HG03045 (cell line): ENCODE measurements at regions not wholly inside any gene's neighbourhood (a gene's known extent, or its start where the extent isn't known, plus 50 kb on each side); places are given as distances from the start of the nearest gene placed in this dataset.

Source experiments
- ATAC-seq: cut with Tn5 transposase; IDR thresholded peaks from one replicate; pipeline ENCODE4 v1.9.1; 2021; ENCODE audit warnings: mild to moderate bottlenecking, moderate library complexity; ENCODE audit not compliant: unreplicated experiment

DNA sequence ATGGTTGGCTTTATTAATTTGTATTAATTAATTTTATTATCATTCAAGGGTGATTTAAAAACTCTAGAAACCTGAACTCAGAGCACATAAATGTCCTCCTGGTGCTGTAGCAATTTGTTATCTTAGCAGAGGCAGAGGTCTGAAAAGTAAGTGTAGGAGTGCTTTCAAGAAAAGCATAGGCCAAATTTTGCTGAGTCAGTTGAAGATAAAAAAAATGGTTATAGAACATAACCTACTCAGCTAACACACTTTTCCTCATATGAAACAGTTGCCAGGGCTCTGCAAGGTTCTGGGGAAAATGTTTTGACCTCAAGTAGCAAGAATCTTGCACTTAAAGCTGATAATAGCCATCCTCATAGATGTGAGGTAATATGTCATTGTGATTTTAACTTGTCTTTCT is 53.5 kb upstream of the CHODL start:
- no peak for ATAC-seq

DNA sequence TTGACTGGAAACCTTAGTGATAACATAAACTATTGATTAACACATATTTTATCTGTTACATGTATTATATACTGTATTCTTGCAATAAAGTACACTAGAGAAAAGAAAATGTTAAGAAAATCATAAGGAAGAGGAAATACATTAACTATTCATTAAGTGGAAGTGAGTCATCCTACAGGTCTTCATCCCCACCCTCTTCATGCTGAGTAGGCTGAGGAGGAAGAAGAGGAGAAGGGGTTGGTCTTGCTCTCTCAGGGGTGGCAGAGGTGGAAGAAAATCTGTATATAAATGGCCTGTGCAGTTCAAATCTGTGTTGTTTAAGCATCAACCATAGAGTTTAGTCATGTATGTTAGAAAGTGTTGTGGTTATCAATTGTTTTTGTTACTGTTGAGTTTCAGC is 66.1 kb upstream of the CHODL start:
- no peak for ATAC-seq

DNA sequence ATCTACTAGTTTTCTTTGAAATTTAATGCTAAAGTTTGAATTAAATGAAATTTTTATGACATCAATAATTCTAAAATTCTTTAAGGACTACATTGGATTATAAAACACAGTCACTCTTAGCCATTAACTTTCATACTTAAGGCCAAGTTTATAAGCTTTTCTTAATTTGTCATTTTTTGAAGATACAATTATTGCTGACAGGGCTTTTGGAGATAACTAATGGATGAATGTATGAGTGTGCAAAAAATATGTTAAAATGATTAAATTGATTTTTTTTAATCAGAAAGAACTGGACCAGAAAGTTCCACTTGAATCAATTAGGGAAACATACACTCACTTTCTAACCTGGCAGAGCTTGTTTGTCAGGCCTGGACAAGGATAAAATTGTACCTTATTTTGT is 70.3 kb upstream of the CHODL start:
- ATAC-seq: no peak

DNA sequence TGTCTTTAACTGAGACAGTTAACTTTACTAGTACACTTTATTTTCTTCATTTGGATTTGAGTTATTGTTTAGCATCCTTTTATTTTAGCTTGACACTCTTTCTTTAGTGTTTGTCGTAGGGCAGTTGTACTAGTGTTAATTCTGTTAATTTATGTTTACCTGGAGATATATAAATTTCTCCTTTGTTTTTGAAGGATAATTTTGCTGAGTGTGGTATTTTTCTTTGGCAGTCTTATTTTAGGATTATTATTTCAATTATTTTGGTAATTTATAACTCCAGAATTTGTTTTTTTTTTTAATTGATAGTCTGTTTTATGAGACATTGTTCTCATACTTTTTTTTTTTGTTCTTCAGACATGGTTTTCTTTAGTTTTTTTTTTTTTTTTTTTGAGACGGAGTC is 73.8 kb upstream of the CHODL start:
- no peak for ATAC-seq

DNA sequence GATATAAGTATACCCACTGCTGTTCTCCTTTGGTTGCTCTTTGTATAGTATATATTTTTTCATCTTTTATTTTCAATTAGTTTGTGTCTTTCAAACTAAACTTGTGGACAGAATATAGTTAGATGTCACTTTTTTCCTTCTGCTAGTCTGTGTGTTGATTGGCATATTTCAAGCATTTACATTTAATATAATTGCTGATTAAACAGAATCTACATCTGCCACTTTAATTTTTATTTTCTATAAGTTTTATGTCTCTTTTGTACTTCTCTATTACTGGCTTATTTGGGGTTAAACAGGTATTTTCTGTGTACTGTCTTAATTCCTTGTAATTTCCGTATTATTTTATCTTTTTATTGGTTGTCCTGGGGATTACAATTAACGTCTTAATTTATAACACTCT is 74.4 kb upstream of the CHODL start:
- no peak for ATAC-seq

DNA sequence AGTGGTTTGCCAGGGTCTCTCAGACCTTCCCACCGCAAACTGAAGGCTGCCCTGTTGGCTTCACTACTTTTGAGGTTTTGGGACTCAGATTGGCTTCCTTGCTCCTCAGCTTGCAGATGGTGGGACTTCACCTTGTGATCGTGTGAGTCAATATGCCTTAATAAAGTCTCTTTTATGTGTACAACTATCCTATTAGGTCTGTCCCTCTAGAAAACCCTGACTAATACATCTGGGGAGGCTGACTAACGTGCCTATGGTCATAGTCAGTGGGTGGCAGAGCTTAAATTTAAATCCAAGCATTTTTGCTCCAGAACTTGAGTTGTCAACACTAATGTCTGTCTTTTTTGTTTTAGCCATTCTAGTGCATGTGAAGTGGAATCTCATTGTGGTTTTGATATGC is 76.5 kb upstream of the CHODL start:
- no peak for ATAC-seq

DNA sequence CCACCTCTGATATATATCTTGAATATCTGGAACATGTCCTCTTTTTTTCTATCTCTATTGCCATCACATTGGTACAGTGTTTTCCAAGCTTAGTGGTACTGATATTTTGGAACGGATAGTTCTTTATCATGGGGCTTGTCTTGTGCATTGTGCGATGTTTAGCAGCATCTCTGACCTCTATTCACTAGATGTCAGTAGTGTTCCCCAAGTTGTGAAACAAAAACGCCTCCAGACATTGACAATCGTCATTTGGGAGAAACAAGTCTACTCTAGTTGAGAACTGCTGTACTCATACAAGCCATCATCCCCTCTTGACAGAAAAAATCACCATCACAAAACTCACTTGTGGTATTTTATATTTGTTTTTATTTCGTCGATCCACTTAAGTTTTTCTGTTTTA is 79.7 kb upstream of the CHODL start:
- no peak for ATAC-seq

DNA sequence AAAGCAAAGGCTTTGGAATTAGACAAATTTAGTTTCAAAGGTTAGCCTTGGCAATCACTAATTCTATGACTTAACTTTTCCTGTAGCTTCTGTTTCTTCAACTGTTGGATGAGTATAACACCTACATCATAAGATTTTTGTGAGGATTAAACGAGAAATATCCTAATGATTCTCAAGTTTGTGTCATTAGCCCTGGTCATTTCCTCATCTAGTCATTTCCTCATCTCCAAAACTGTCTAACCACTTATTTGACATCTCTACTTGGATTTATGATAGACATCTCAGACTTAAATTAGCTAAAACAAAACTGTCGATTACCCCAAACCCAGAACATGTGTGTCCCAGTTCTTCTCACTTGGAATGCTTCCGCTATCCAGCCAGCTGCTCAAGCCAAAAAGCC is 80.2 kb upstream of the CHODL start:
- ATAC-seq: no peak

DNA sequence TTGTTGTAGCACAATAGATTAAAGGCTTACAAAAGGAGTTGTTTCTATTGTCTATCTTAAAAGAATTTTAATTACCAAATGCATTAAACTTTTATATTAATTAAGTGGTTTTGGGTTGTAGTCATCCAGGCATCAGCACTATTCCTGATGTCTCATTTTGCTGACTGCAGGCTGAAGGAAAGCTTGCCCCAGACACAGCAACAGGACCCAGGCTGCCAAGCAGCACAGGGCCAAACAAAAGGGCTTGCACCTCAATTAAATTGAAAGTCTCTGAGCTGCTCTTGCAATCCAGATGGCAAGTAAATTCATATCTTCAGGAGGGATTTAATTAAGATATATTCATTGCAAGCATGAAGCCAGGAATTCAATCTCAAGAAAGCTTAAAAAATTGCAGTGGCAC is 80.7 kb upstream of the CHODL start:
- no peak for ATAC-seq

DNA sequence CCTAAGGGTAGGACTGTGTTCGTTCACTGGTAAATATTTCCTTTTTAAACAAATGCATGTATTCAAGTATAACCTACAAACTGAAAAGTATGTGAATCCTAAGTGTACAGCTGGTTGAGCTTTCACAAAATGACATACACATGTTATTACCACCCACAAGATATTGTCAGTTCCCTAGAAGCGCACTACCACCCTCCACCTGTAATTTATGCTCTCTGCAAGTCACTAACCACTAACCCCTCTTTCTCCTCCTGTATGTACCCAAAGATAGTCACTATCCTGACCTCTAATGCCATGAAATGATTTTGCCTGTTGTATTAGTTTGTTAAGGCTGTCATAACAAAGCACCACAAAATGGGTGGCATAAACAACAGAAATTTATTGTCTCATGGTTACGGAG is 82.8 kb upstream of the CHODL start:
- ATAC-seq: no peak

DNA sequence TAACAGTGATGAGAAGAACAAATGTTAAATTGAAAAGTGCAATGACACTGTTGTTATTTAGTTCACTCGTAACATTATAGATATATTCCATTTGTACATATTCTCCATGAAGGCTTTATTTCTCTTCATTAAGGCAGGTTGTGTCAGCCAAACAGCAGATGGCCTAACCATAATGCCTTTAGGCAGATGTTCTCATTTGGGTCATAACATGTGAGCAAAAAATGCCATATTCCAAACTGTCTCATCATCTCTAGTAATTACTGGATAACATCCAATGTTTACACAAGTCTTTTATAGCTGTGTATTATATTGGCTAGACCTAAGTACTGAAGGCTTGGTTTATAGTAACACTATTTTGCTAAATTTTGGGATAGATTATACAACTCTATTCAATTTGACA is 87.2 kb upstream of the CHODL start:
- no peak for ATAC-seq

DNA sequence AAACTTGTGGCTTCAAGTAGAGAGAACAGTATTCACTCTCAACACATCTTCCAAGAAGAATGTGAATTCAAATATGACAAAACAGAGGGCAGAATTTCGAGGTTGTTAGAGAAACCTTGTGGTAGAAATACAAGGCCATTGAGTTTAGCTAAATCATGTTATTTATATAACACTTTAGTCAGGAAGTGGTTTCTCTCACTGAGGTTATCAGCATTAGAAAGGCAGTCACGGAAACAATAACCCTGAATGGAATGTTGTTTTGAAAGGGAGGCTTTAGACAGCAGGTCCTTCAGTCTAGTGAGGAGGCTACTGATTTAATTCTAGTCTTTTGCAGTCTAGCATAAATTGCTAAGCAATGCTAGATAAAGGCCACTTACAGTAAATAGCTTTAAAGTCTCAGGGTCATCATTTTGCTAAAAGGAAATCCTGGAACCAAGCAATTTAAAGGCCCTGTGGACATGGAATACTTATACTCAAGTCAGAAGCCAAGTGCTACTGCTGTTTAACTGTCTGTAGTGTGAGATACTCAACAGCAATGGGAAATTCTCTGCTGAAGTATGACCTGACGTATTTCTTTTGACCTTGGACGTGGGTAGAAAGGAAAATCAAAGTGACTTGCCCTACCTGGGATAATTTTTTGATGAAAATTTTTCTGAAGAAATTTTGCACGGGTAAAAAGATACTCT is 89.0 kb upstream of the CHODL start:
- no peak for ATAC-seq

DNA sequence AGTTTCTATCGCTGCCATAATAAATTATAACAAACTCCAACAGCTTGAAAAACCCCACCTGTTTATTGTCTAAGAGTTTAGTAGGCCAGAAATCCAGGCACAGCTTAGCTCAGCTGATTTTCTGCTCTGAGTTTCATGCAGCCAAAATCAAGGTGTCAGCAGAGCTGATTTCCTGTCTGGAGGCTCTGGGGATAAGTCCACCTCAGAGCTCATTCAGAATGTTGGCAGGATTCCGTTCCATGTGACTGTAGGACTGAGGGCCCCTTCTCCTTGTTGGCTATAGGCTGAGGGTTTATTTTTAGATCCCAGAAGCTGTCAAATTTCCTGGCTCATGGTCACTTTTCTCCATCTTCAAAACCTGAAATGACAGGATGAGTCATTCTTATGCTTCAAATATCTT is 91.6 kb upstream of the CHODL start:
- no peak for ATAC-seq

DNA sequence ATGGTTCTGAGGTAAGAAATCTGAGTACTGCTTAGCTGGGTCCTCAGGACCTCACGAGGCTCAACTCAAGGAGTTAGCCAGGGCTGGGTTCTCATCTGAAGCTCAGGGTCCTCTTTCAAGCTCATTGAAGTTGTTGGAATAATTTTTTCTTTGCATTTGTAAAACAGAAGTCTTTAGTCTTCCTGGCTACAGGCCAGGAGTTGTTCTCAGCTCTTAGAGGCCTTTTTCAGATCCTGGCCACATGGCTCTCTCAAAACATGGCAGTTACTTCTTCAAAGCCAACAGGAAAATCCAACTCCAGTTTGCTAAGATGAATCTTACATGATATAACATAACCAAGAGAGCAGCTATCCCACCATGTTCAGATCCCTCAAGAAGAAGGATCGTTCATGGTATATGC is 92.3 kb upstream of the CHODL start:
- no peak for ATAC-seq

DNA sequence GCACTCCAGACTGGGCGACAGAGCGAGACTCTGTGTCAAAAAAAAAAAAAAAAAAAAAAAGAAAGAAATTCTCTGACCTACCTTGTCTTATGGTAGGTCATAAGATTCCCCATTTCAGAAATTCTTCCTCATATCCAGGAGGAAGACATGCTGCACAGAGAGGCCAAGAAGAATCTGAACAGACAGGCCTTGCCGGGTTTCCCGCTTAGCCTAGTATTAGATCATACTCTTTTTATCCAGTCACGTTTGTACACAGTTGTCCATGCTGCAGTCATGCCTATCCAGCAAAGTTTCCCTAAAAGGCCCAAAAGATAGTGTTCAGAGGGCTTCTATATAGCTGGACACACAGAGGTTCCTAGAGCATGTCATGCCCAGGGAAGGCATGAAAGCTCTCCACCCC is 93.6 kb upstream of the CHODL start:
- no peak for ATAC-seq

DNA sequence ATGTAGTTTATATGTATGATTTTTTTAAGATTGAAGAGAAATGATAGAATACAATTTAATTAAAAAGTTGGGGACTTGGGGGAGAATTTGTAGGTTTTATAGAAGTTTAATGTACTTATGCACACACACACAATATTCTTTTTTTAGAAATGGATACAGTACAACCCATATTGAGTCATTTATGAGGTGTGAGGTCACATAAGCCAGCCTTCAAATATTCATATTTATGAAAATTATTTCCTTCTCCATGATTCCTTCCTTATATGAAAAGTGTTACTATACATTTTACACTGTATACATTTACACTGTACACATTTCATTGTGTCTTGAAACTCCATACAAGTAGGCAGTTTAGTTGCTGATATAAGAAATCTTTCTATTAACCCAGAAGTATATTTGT is 96.2 kb upstream of the CHODL start:
- no peak for ATAC-seq

DNA sequence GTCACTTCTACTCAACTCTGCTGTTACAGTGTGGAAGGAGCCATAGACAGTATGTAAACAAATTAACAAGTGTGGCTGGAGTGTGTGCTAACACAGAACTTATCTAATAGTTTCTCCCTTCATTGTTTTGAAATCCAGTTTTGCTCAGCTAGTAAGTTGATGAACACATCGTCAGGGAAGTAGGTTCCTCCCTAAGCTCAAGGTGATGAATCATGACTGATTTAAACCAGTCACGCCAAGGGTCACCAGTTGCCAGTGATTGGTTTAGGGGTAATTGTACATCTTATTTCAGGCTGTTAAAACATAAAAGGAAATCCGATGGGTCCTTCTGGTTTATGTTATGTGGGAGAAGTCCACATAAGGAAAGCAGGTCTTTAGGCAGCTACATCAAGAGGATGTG is 97.0 kb upstream of the CHODL start:
- ATAC-seq: no peak

DNA sequence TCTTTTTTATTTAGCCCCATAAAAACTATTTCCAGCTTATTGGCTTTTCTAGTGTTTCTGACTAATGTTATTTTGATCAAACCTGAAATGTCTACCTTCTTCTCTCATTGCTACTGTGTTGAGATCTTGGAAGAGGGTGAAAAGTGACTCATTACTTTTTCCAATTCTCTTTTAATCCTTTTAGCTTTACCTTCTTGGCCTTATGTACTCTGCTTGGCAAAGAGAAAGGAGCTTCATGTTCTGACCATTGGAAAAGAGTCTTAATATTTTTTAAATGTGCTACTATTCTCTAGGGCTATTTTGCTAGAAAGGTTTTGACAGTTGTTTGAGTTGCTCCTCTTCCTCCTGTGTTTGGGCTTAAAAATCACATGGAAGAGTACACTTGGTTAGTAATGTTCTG is 97.8 kb upstream of the CHODL start:
- ATAC-seq: no peak

DNA sequence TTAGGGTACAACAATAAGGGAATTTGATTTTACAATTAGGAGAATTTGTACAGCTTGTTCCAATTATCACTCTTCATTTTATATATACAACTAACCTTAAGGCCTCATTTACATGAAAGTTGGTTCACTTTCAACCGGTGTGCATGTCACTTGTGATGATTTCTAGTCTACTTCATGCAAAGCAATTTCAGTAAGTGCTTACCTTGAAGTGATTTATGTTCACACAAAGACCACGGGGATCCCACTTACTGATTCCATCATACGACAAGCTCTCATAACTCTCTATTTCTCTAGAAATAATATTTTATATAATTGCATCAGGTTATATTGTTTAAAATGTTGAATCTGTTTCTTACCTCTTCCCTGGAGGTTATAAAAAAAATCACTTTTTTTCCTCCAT is 100.3 kb upstream of the CHODL start:
- no peak for ATAC-seq

DNA sequence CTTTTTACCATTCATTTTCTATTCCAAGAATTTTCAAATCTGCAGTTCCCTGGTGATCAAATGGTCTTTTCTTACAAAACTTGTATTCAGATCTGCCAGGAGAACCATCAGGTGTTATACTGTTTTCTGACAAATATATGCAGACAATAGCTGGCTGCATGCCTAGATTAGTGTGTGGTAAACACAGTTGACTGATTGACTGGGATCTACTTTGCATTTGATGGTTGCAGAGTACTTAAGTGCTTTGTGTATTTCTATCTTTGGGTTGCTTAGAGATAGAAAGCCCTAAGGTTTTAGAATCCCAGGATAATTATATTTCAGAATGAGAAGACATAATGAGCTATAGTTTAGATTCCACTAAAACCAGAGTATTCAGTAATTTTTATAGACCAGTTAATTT is 102.0 kb upstream of the CHODL start:
- no peak for ATAC-seq

DNA sequence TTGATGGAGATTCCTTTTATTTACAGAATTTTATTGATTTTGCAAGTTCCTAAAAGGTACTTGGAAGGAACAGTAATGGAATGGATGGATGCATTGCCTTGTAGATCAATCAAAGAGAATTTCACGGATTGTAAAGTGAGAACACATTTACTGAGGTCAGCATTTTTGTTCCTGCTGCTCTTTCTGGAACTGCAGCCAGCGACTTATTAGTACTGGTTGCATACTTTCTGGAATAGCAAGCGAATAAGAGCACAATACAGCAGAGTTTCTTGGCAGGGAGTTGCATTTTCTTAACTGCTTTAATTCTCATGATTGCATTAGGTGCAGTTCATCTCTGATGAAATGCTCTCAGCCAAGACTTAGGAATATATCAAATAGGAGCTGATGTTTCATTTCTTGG is 106.1 kb upstream of the CHODL start:
- no peak for ATAC-seq

DNA sequence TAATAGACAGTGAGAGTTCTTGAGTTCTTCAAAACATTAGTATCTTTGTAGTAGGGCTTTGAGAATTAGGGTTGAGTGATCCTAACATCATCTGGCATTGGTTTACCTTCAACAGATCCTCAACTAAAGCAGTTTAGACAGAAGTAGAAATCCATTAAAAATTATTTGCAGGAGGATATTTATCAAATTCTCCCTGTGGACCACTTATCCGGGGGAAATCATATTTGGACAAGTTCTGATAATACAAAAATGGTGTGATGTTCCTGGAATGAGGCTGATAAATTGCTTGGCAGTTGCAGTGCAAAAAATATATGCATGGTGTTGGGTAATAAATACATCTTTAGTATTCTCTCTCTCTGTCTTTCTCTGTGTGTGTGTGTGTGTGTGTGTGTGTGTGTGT is 115.1 kb upstream of the CHODL start:
- ATAC-seq: no peak

DNA sequence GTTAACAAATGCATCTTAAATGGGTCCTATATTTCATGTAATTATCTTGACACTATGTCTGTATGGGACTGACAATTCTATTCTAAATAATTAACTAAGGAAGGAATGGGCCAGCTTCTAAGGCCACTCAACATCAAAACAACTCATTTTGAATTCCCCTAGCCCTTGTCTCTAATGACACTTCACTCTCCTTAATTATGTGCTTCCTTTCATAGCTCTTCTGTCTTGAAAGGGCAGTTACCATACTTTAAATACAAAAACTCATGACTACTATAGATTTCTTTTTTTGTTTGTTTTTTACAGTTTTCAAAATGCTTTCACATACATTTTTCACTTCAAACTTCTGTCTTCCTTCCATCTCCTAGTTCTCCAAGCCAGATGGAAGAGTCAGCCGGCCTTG is 126.1 kb upstream of the CHODL start:
- ATAC-seq: no peak

DNA sequence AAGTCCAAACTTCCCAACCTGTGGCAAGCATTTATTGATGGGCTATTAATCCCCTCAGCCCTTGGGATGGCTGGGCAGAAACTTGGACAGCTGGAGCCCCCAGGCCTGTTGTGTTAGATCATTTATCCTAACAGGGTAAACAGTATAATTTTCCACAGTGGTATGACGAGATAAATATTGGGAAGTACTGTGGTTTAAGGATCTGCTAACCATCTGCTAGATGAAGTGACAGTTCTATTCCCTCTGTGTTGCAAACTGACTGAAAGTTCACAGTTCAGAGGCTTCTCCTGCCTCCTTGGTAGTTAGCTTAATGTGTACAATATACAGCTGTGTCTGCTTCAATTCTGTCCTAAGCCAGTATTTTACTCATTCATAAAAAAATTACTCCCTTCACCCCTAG is 127.5 kb upstream of the CHODL start:
- ATAC-seq: no peak
